GM23338 (cell line): ENCODE measurements at regions not wholly inside any gene's neighbourhood (a gene's known extent, or its start where the extent isn't known, plus 50 kb on each side); places are given as distances from the start of the nearest gene placed in this dataset.

Experiments
- CREB1 ChIP-seq: fragments of 250-450 bp; sonication (Bioruptor Pico); IDR thresholded peaks from 2 replicates; pipeline ENCODE4 v1.5.0; 2020; ENCODE audit warnings: low read depth, mild to moderate bottlenecking, moderate library complexity
- EZH2 ChIP-seq: fragments of 200-600 bp; sonication (generic); IDR thresholded peaks from one replicate; pipeline ENCODE4 v1.8.0; 2017; ENCODE audit warnings: antibody characterized with exemption, mild to moderate bottlenecking, low read depth; ENCODE audit not compliant: unreplicated experiment
- EZH2phosphoT487 ChIP-seq: fragments of 200-600 bp; sonication (generic); IDR thresholded peaks from one replicate; pipeline ENCODE4 v1.8.1; 2018; ENCODE audit warnings: antibody characterized with exemption; ENCODE audit not compliant: unreplicated experiment
- JUNB ChIP-seq: IDR thresholded peaks from one replicate; pipeline ENCODE4 v1.6.1; 2016; ENCODE audit warnings: antibody characterized with exemption; ENCODE audit not compliant: unreplicated experiment
- POLR2AphosphoS5 ChIP-seq: IDR thresholded peaks from 2 replicates; pipeline ENCODE4 v1.6.1; 2016; ENCODE audit warnings: antibody characterized with exemption, low read depth
- STAT1 ChIP-seq: IDR thresholded peaks from one replicate; pipeline ENCODE4 v1.6.1; 2016; ENCODE audit warnings: antibody characterized with exemption; ENCODE audit not compliant: unreplicated experiment
- ZNF114 ChIP-seq: fragments of 250-450 bp; sonication (Bioruptor Pico); IDR thresholded peaks from 2 replicates; pipeline ENCODE4 v1.5.0; 2020; ENCODE audit warnings: mild to moderate bottlenecking, moderate library complexity
- TF ChIP-seq, protein P1 (sequence below), 2 experiments: fragments of 200-600 bp in 1 of 2; sonication (generic) in 1 of 2; conservative IDR thresholded peaks; 2 replicates each; pipeline versions ENCODE4 v1.5.1 to v1.6.1; 2016 to 2017; ENCODE audit warnings: antibody characterized with exemption in 2 of 2, low read depth in 2 of 2, mild to moderate bottlenecking in 2 of 2, moderate library complexity in 1 of 2
- TF ChIP-seq, protein P2 (sequence below): IDR thresholded peaks from one replicate; pipeline ENCODE4 v1.6.1; 2018; ENCODE audit warnings: antibody characterized with exemption; ENCODE audit not compliant: unreplicated experiment

DNA sequence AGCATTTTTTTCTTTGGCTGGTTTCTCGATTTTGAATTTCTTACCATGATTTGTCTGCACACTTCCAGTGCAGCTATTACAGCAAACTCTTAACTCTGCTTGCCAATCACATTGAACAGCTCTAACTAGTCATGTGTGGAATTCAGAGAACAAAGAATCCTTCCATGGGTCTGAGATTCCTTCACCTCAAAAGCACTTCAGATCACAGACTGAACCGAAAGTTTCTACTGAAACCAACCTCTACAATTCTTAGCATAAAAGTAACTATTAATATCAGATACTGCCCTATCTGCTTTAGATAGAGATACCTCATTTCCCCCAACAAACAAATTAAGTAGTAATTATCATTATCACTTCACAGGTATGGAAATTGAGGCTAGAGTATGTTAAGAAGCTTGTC, 56.5 kb upstream of the SP4 start:
- TF ChIP-seq EZH2 (no peak), POLR2AphosphoS5 (no peak), JUNB (no peak), EZH2phosphoT487 (no peak), CREB1 (CRISPR knock-in tag) (no peak), STAT1 (no peak), ZNF114 (CRISPR knock-in tag) (no peak)
- TF ChIP-seq, protein P1, sequence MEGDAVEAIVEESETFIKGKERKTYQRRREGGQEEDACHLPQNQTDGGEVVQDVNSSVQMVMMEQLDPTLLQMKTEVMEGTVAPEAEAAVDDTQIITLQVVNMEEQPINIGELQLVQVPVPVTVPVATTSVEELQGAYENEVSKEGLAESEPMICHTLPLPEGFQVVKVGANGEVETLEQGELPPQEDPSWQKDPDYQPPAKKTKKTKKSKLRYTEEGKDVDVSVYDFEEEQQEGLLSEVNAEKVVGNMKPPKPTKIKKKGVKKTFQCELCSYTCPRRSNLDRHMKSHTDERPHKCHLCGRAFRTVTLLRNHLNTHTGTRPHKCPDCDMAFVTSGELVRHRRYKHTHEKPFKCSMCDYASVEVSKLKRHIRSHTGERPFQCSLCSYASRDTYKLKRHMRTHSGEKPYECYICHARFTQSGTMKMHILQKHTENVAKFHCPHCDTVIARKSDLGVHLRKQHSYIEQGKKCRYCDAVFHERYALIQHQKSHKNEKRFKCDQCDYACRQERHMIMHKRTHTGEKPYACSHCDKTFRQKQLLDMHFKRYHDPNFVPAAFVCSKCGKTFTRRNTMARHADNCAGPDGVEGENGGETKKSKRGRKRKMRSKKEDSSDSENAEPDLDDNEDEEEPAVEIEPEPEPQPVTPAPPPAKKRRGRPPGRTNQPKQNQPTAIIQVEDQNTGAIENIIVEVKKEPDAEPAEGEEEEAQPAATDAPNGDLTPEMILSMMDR (conservative IDR thresholded peaks at IDR 0.05; ENCODE audit: low read depth in 2 of 2), result no peak
- TF ChIP-seq, protein P2, sequence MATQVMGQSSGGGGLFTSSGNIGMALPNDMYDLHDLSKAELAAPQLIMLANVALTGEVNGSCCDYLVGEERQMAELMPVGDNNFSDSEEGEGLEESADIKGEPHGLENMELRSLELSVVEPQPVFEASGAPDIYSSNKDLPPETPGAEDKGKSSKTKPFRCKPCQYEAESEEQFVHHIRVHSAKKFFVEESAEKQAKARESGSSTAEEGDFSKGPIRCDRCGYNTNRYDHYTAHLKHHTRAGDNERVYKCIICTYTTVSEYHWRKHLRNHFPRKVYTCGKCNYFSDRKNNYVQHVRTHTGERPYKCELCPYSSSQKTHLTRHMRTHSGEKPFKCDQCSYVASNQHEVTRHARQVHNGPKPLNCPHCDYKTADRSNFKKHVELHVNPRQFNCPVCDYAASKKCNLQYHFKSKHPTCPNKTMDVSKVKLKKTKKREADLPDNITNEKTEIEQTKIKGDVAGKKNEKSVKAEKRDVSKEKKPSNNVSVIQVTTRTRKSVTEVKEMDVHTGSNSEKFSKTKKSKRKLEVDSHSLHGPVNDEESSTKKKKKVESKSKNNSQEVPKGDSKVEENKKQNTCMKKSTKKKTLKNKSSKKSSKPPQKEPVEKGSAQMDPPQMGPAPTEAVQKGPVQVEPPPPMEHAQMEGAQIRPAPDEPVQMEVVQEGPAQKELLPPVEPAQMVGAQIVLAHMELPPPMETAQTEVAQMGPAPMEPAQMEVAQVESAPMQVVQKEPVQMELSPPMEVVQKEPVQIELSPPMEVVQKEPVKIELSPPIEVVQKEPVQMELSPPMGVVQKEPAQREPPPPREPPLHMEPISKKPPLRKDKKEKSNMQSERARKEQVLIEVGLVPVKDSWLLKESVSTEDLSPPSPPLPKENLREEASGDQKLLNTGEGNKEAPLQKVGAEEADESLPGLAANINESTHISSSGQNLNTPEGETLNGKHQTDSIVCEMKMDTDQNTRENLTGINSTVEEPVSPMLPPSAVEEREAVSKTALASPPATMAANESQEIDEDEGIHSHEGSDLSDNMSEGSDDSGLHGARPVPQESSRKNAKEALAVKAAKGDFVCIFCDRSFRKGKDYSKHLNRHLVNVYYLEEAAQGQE, result no peak
